HCT116 (cell line): ENCODE measurements at regions not wholly inside any gene's neighbourhood (a gene's known extent, or its start where the extent isn't known, plus 50 kb on each side); places are given as distances from the start of the nearest gene placed in this dataset.

Source experiments
- ATAC-seq: fragments of 200-7000 bp; cut with Tn5 transposase; 2 replicates; pipeline ENCODE4 v1.9.1; 2020; ENCODE audit warnings: mild to moderate bottlenecking, moderate library complexity
- BruUV-seq: library from RNA; stranded (reverse); fragments of 400-500 nt; replicated peaks from 2 replicates; lab custom pipeline; 2021; lab: Mats Ljungman, UMichigan
- CTCF ChIA-PET: fragments of 300-600 bp; sonication (Branson Sonifier 250); formaldehyde crosslinking; loops from one replicate; lab custom pipeline; 2021; ENCODE audit warnings: antibody characterized with exemption; lab: Charles Lee
- POLR2A ChIA-PET: fragments of 300-600, 350-600 bp; sonication (Branson Sonifier 250); formaldehyde crosslinking; loops from one replicate; lab custom pipeline; 2021; ENCODE audit warnings: antibody characterized with exemption; lab: Charles Lee
- RAD21 ChIA-PET, 2 experiments: fragments of 300-600 bp; sonication (Branson Sonifier 250); formaldehyde crosslinking; loops; one replicate each; lab custom pipeline; 2023; ENCODE audit warnings: low total read pairs in 2 of 2; ENCODE audit not compliant: uncharacterized antibody in 2 of 2, unreplicated experiment in 2 of 2, low non-redundant PET in 1 of 2; lab: Charles Lee
- DNase-seq: peaks from one replicate; pipeline ENCODE4 v3.0.0-alpha.2; 2010; ENCODE audit warnings: low read depth, low spot score
- H2AFZ ChIP-seq: fragments of 200-600 bp; shearing (Covaris generic), sonication (generic); 2 replicates; pipeline ENCODE4 v1.6.1; 2017; ENCODE audit warnings: low read depth, mixed run types, mixed read lengths, antibody characterized with exemption, low read length; ENCODE audit not compliant: poor library complexity, severe bottlenecking
- H3K27ac ChIP-seq: 2 replicates; pipeline ENCODE4 v1.5.1; 2012; ENCODE audit warnings: low read depth, low read length
- H3K27me3 ChIP-seq: fragments of 200-600 bp; sonication (generic); 2 replicates; pipeline ENCODE4 v1.6.1; 2016; ENCODE audit warnings: mixed run types, low read length, mixed read lengths; ENCODE audit not compliant: insufficient read depth
- H3K36me3 ChIP-seq, 2 experiments: fragments of 200-500 bp in 1 of 2; fragments of 200-600 bp in 1 of 2; sonication (Bioruptor generic) in 1 of 2; sonication (generic) in 1 of 2; 2 replicates each; pipeline versions ENCODE4 v1.5.1 to v1.6.1; 2014 to 2016; ENCODE audit warnings: low read length in 2 of 2, inconsistent platforms in 1 of 2, mixed read lengths in 1 of 2, mixed run types in 1 of 2; ENCODE audit not compliant: insufficient read depth in 2 of 2, control insufficient read depth in 1 of 2
- H3K4me1 ChIP-seq, 2 experiments: fragments of 200-600 bp in 1 of 2; sonication (generic) in 1 of 2; 2 replicates each; pipeline versions ENCODE4 v1.5.1 to v1.6.1; 2012 to 2017; ENCODE audit warnings: low read length in 2 of 2, inconsistent platforms in 1 of 2, mild to moderate bottlenecking in 1 of 2, mixed read lengths in 1 of 2, mixed run types in 1 of 2, moderate library complexity in 1 of 2; ENCODE audit not compliant: insufficient read depth in 2 of 2, control insufficient read depth in 1 of 2
- H3K4me2 ChIP-seq: fragments of 200-600 bp; sonication (generic); 2 replicates; pipeline ENCODE4 v1.6.1; 2017; ENCODE audit warnings: mixed run types, low read length, mixed read lengths
- H3K4me3 ChIP-seq, 2 experiments: fragments of 200-600 bp in 1 of 2; sonication (generic) in 1 of 2; replicated peaks in 1 of 2; 2 replicates each; pipeline ENCODE4 v1.5.1; 2011 to 2016; ENCODE audit warnings: low read length in 2 of 2, control low read depth in 1 of 2, low read depth in 1 of 2, mild to moderate bottlenecking in 1 of 2, mixed read lengths in 1 of 2, mixed run types in 1 of 2
- H3K79me2 ChIP-seq: fragments of 200-600 bp; sonication (generic); 2 replicates; pipeline ENCODE4 v1.6.1; 2017; ENCODE audit warnings: mild to moderate bottlenecking, mixed run types, low read length, moderate library complexity, mixed read lengths; ENCODE audit not compliant: insufficient read depth
- H3K9ac ChIP-seq: fragments of 200-600 bp; sonication (generic); 2 replicates; pipeline ENCODE4 v1.6.1; 2016; ENCODE audit warnings: low read length, mixed read lengths
- H3K9me2 ChIP-seq: fragments of 200-600 bp; sonication (generic), shearing (Covaris generic); 2 replicates; pipeline ENCODE4 v1.6.1; 2017; ENCODE audit warnings: mixed run types, mild to moderate bottlenecking, moderate library complexity; ENCODE audit not compliant: insufficient read depth
- H3K9me3 ChIP-seq, 2 experiments: fragments of 200-500 bp in 1 of 2; fragments of 200-600 bp in 1 of 2; sonication (Bioruptor generic) in 1 of 2; sonication (generic) in 1 of 2; 2 replicates each; pipeline ENCODE4 v1.6.1; 2014 to 2017; ENCODE audit warnings: low read length in 2 of 2, mixed read lengths in 2 of 2, inconsistent platforms in 1 of 2, low read depth in 1 of 2, mild to moderate bottlenecking in 1 of 2, mixed run types in 1 of 2, moderate library complexity in 1 of 2; ENCODE audit not compliant: control insufficient read depth in 1 of 2, insufficient read depth in 1 of 2
- H4K20me1 ChIP-seq: fragments of 200-600 bp; sonication (generic), shearing (Covaris generic); 2 replicates; pipeline ENCODE4 v1.6.1; 2017; ENCODE audit warnings: mixed run types, mild to moderate bottlenecking, moderate library complexity; ENCODE audit not compliant: insufficient read depth
- ELF1 ChIP-seq: IDR thresholded peaks from 2 replicates; pipeline ENCODE4 v1.6.1; 2012; ENCODE audit warnings: low read depth, borderline replicate concordance
- EZH2phosphoT487 ChIP-seq: fragments of 200-600 bp; IDR thresholded peaks from 2 replicates; pipeline ENCODE4 v1.6.1; 2018; ENCODE audit warnings: antibody characterized with exemption, borderline replicate concordance
- FOSL1 ChIP-seq: IDR thresholded peaks from 2 replicates; pipeline ENCODE4 v1.6.1; 2012; ENCODE audit warnings: low read depth
- POLR2A ChIP-seq: IDR thresholded peaks from 2 replicates; pipeline ENCODE4 v1.7.0; 2011; ENCODE audit warnings: borderline replicate concordance; ENCODE audit not compliant: insufficient read depth, insufficient read length; ENCODE audit errors: extremely low read depth
- POLR2AphosphoS5 ChIP-seq: IDR thresholded peaks from 2 replicates; pipeline ENCODE4 v1.6.1; 2011; ENCODE audit warnings: mild to moderate bottlenecking, low read depth, low read length, moderate library complexity
- SRF ChIP-seq: IDR thresholded peaks from 2 replicates; pipeline ENCODE4 v1.6.1; 2012; ENCODE audit warnings: low read depth
- YY1 ChIP-seq: IDR thresholded peaks from 2 replicates; pipeline ENCODE4 v1.6.1; 2011; ENCODE audit warnings: low read length, low read depth, moderate library complexity, mild to moderate bottlenecking; ENCODE audit not compliant: insufficient replicate concordance; ENCODE audit errors: extremely low read depth
- intact Hi-C: fragments of 100-400 bp; cut with micrococcal nuclease; formaldehyde crosslinking; loops from 2 replicates; pipeline ENCODE4 v1.10.0; 2022
- TF ChIP-seq, protein P1 (sequence below): IDR thresholded peaks from 2 replicates; pipeline ENCODE4 v1.6.1; 2012; ENCODE audit warnings: low read depth
- TF ChIP-seq, protein P2 (sequence below), 3 experiments: fragments of 200-600 bp in 1 of 3; sonication (generic) in 1 of 3; IDR thresholded peaks in 2 of 3; conservative IDR thresholded peaks in 1 of 3; 2 replicates each; pipeline ENCODE4 v1.5.1; 2012 to 2017; ENCODE audit warnings: low read depth in 2 of 3, low read length in 2 of 3, antibody characterized with exemption in 1 of 3, borderline replicate concordance in 1 of 3, control low read depth in 1 of 3, mild to moderate bottlenecking in 1 of 3, mixed read lengths in 1 of 3, mixed run types in 1 of 3, moderate library complexity in 1 of 3; ENCODE audit not compliant: insufficient read depth in 1 of 3

DNA sequence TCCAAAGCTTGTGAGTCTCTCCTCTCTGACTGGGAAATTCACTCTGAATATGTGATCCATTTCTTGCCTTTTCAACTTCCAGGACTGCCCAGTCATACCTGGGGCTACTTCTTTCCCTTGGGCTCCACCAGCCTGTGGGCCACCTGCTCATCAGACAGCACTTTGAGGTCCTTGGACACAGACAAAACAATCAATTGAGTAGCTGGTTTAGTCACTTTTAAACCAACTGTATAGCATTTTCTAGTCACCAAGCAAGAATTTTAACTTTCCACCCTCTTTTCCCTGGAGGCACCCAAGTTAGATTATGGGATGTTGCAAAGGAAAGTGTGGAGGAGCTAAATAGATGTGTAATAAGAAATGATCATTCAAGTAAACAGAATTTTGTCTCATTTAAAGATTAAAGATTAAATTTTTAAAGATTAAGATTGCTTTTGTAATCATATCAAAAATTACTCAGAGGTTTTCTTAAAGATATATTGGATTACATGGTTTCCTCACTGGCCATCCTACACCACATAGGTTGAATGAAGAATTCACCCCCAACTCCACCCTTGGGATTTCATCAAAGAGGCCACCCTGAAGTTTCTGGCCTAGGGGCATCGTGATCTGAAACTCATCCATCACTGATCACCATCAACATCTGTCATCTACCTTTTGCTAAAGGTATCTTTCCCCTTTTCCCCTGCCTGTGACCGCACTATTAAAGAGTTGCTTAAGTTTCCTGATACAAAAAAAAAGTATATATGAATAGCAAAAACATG is 219.2 kb upstream of the NR5A2 start (continued):
- TF ChIP-seq, protein P1, sequence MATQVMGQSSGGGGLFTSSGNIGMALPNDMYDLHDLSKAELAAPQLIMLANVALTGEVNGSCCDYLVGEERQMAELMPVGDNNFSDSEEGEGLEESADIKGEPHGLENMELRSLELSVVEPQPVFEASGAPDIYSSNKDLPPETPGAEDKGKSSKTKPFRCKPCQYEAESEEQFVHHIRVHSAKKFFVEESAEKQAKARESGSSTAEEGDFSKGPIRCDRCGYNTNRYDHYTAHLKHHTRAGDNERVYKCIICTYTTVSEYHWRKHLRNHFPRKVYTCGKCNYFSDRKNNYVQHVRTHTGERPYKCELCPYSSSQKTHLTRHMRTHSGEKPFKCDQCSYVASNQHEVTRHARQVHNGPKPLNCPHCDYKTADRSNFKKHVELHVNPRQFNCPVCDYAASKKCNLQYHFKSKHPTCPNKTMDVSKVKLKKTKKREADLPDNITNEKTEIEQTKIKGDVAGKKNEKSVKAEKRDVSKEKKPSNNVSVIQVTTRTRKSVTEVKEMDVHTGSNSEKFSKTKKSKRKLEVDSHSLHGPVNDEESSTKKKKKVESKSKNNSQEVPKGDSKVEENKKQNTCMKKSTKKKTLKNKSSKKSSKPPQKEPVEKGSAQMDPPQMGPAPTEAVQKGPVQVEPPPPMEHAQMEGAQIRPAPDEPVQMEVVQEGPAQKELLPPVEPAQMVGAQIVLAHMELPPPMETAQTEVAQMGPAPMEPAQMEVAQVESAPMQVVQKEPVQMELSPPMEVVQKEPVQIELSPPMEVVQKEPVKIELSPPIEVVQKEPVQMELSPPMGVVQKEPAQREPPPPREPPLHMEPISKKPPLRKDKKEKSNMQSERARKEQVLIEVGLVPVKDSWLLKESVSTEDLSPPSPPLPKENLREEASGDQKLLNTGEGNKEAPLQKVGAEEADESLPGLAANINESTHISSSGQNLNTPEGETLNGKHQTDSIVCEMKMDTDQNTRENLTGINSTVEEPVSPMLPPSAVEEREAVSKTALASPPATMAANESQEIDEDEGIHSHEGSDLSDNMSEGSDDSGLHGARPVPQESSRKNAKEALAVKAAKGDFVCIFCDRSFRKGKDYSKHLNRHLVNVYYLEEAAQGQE: no peak
- TF ChIP-seq POLR2A (no peak), YY1 (no peak)

DNA sequence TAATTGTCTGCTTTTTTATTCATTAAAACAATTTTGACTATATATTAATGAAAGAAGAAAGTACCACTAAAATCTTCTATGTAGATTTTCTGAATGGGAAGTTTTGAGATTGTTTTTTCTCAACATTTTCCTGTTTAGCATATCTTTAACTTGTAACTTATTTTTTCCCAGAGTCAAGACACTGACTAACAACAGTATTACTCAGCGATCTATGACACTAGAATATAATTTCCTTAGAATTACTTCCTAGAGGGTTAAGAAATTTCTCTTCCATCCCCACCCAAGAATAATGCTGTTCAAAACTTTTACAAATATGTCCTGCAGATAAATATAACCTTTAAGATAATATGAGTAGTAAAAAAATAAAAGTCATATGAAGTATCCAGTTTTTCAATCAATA is 218.2 kb upstream of the NR5A2 start:
- Histone ChIP-seq H2AFZ (no peak overlapping the region), H3K27ac (no peak overlapping the region), H3K79me2 (no peaks in the 10 kb centered on the region), H3K4me3 (no peak overlapping the region), H3K9me3 (no peaks in the 10 kb centered on the region), H3K9me2 (no peaks in the 10 kb centered on the region), H3K4me1 (no peaks in the 10 kb centered on the region), H4K20me1 (no peaks in the 10 kb centered on the region), H3K36me3 (no peaks in the 10 kb centered on the region), H3K4me2 (no peak overlapping the region), H3K27me3 (no peaks in the 10 kb centered on the region), H3K9ac (no peak overlapping the region)
- BruUV-seq: no TSS peak
- RAD21 ChIA-PET: no interaction called here
- TF ChIP-seq YY1 (no peak), FOSL1 (no peak), SRF (no peak), EZH2phosphoT487 (no peak), POLR2AphosphoS5 (no peak), ELF1 (no peak)
- TF ChIP-seq, protein P2, sequence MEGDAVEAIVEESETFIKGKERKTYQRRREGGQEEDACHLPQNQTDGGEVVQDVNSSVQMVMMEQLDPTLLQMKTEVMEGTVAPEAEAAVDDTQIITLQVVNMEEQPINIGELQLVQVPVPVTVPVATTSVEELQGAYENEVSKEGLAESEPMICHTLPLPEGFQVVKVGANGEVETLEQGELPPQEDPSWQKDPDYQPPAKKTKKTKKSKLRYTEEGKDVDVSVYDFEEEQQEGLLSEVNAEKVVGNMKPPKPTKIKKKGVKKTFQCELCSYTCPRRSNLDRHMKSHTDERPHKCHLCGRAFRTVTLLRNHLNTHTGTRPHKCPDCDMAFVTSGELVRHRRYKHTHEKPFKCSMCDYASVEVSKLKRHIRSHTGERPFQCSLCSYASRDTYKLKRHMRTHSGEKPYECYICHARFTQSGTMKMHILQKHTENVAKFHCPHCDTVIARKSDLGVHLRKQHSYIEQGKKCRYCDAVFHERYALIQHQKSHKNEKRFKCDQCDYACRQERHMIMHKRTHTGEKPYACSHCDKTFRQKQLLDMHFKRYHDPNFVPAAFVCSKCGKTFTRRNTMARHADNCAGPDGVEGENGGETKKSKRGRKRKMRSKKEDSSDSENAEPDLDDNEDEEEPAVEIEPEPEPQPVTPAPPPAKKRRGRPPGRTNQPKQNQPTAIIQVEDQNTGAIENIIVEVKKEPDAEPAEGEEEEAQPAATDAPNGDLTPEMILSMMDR (IDR thresholded peaks at IDR 0.05 in 2 of 3, conservative IDR thresholded peaks at IDR 0.05 in 1 of 3; ENCODE audit: borderline replicate concordance in 1 of 3, insufficient read depth in 1 of 3, low read depth in 2 of 3, low read length in 2 of 3): no peak
- TF ChIP-seq, protein P1: no peak
- ATAC-seq: no peak
- intact Hi-C loops: no loop called here
- CTCF ChIA-PET: no interaction called here
- no peak for DNase-seq
- POLR2A ChIA-PET: no interaction called here
